A673 (cell line): ENCODE measurements at regions not wholly inside any gene's neighbourhood (a gene's known extent, or its start where the extent isn't known, plus 50 kb on each side); places are given as distances from the start of the nearest gene placed in this dataset.

Experiments used
- BruUV-seq: library from RNA; stranded (reverse); fragments of 400-500 nt; replicated peaks from 2 replicates; lab custom pipeline; 2021; lab: Mats Ljungman, UMichigan
- CTCF ChIA-PET: fragments of 300-600 bp; sonication (Branson Sonifier 250); formaldehyde crosslinking; loops from one replicate; lab custom pipeline; 2022; ENCODE audit warnings: antibody characterized with exemption; lab: Charles Lee
- POLR2A ChIA-PET: fragments of 300-600 bp; sonication (Branson Sonifier 250); formaldehyde crosslinking; loops from one replicate; lab custom pipeline; 2022; ENCODE audit warnings: antibody characterized with exemption; ENCODE audit not compliant: low non-redundant PET; lab: Charles Lee
- DNase-seq: peaks from one replicate; pipeline ENCODE4 v3.0.0-alpha.2; 2015; ENCODE audit warnings: low spot score
- H3K27ac ChIP-seq: fragments of 200-600 bp; sonication (generic); 2 replicates; pipeline ENCODE4 v1.5.1; 2016; ENCODE audit warnings: mixed run types, low read depth, mild to moderate bottlenecking, mixed read lengths, antibody characterized with exemption, low read length; ENCODE audit not compliant: poor library complexity, severe bottlenecking
- H3K27me3 ChIP-seq: fragments of 200-600 bp; sonication (generic); replicated peaks from 2 replicates; pipeline ENCODE4 v1.6.1; 2017; ENCODE audit warnings: mixed run types, low read depth, mild to moderate bottlenecking, mixed read lengths, antibody characterized with exemption, low read length; ENCODE audit not compliant: insufficient read depth, poor library complexity
- H3K36me3 ChIP-seq: fragments of 200-600 bp; sonication (generic); 2 replicates; pipeline ENCODE4 v1.6.1; 2016; ENCODE audit warnings: mixed run types, mild to moderate bottlenecking, mixed read lengths, antibody characterized with exemption, low read length; ENCODE audit not compliant: insufficient read depth, poor library complexity, severe bottlenecking
- H3K4me1 ChIP-seq: fragments of 200-600 bp; sonication (generic); 2 replicates; pipeline ENCODE4 v1.6.1; 2017; ENCODE audit warnings: mixed run types, mild to moderate bottlenecking, mixed read lengths, antibody characterized with exemption, low read length; ENCODE audit not compliant: insufficient read depth, poor library complexity, severe bottlenecking
- H3K4me3 ChIP-seq: fragments of 200-600 bp; sonication (generic); 2 replicates; pipeline ENCODE4 v1.5.1; 2016; ENCODE audit warnings: low read depth, mixed run types, mild to moderate bottlenecking, mixed read lengths, low read length; ENCODE audit not compliant: poor library complexity, severe bottlenecking
- H3K9me3 ChIP-seq: fragments of 200-600 bp; sonication (generic); 2 replicates; pipeline ENCODE4 v1.6.1; 2016; ENCODE audit warnings: mixed run types, low read depth, mild to moderate bottlenecking, mixed read lengths, antibody characterized with exemption, low read length; ENCODE audit not compliant: poor library complexity, severe bottlenecking
- CTCF ChIP-seq: fragments of 300-800, 200-600 bp; sonication (generic); conservative IDR thresholded peaks from 2 replicates; pipeline ENCODE4 v1.5.1; 2017; ENCODE audit warnings: low read depth, mild to moderate bottlenecking, antibody characterized with exemption, low read length, moderate library complexity, mixed read lengths
- EZH2 ChIP-seq: fragments of 200-600 bp; sonication (generic); IDR thresholded peaks from 2 replicates; pipeline ENCODE4 v1.6.1; 2017; ENCODE audit warnings: borderline replicate concordance, low read depth, mild to moderate bottlenecking, mixed read lengths, antibody characterized with exemption, low read length; ENCODE audit not compliant: poor library complexity, severe bottlenecking
- intact Hi-C: fragments of 100-400 bp; cut with micrococcal nuclease; formaldehyde crosslinking; loops from one replicate; pipeline ENCODE4 v1.10.0; 2022; ENCODE audit not compliant: unreplicated experiment

GRCh38 chr3:132265028-132265427, 52.2 kb upstream of the ACP3 start:
- BruUV-seq = no TSS peak
- POLR2A ChIA-PET = no interaction called here
- intact Hi-C loops = no loop called here
- CTCF ChIA-PET = no interaction called here
- DNase-seq = no peak
- no peak overlapping the region for H3K4me3 ChIP-seq
- no peaks in the 10 kb centered on the region for H3K9me3 ChIP-seq
- no peaks in the 10 kb centered on the region for H3K4me1 ChIP-seq
- no peaks in the 10 kb centered on the region for H3K27me3 ChIP-seq
- no peaks in the 10 kb centered on the region for H3K36me3 ChIP-seq
- H3K27ac ChIP-seq = no peak overlapping the region
- TF ChIP-seq CTCF = no peak
- no peak for TF ChIP-seq EZH2

- CTCF ChIA-PET = no interaction called here
- TF ChIP-seq CTCF (no peak), EZH2 (no peak)
- BruUV-seq = no TSS peak
These were observed 51.7 kb upstream of the ACP3 start for GRCh38 chr3:132265488-132265887.

GRCh38 chr3:132267391-132267993, 49.7 kb upstream of the ACP3 start:
- Histone ChIP-seq H3K4me3 (no peak overlapping the region), H3K27ac (no peak overlapping the region), H3K27me3 (no peaks in the 10 kb centered on the region), H3K36me3 (no peaks in the 10 kb centered on the region), H3K4me1 (no peaks in the 10 kb centered on the region), H3K9me3 (no peaks in the 10 kb centered on the region)
- ChIA-PET POLR2A (no interaction called here), CTCF (no interaction called here)
- BruUV-seq = no TSS peak
- intact Hi-C loops = no loop called here
- TF ChIP-seq EZH2 = no peak
- TF ChIP-seq CTCF = no peak
- DNase-seq = no peak

More at GRCh38 chr3:132265488-132265887, 51.7 kb upstream of the ACP3 start:
- no peaks in the 10 kb centered on the region for H3K36me3 ChIP-seq
- POLR2A ChIA-PET = no interaction called here
- H3K27me3 ChIP-seq = no peaks in the 10 kb centered on the region
- H3K4me3 ChIP-seq = no peak overlapping the region
- H3K4me1 ChIP-seq = no peaks in the 10 kb centered on the region
- intact Hi-C loops = no loop called here
- no peak for DNase-seq
- H3K27ac ChIP-seq = no peak overlapping the region
- H3K9me3 ChIP-seq = no peaks in the 10 kb centered on the region
